ENCODE measurements at regions not wholly inside any gene's neighbourhood (a gene's known extent, or its start where the extent isn't known, plus 50 kb on each side); places are given as distances from the start of the nearest gene placed in this dataset.
"Not testable (repeated sequence)": the region's sequence is repeated elsewhere in the genome, so short reads cannot be mapped to it uniquely, and the experiment has no call there.

- no peak for FAIRE-seq
Observed at GRCh38 chr4:130668859-130669258, 1572.9 kb downstream of the C4orf33 start.

- no peak for FAIRE-seq
Observed at GRCh38 chr4:130675266-130675665, 1579.3 kb downstream of the C4orf33 start.

GRCh38 chr4:130689181-130689580 is 1593.2 kb downstream of the C4orf33 start:
- FAIRE-seq = no peak

- FAIRE-seq = no peak
Observed at GRCh38 chr4:130698251-130698650, 1602.3 kb downstream of the C4orf33 start.

GRCh38 chr4:130699004-130699403 is 1603.1 kb downstream of the C4orf33 start:
- no peak for FAIRE-seq

GRCh38 chr4:130703211-130703935 is 1607.4 kb downstream of the C4orf33 start:
- no peak for FAIRE-seq

GRCh38 chr4:130705023-130705422 is 1609.1 kb downstream of the C4orf33 start:
- no peak for FAIRE-seq

DNA sequence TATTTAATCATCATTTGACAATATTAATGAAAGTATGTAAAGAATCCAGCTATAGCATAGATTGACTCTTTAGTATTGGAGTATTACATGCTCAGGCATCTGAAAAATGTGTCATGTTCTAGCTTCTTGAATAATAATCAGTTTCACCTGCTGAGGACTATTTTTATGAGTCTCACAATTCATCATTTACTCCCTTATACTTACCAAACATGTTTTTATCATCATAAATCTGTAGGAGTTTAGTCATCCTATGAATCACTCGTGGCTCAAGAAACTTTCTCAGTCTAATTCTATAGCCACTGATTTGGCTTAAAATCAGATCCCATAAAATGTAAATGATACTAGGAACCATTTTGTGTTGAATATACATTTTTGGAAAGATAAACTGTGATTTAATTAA is 1616.1 kb downstream of the C4orf33 start:
- no peak for FAIRE-seq

DNA sequence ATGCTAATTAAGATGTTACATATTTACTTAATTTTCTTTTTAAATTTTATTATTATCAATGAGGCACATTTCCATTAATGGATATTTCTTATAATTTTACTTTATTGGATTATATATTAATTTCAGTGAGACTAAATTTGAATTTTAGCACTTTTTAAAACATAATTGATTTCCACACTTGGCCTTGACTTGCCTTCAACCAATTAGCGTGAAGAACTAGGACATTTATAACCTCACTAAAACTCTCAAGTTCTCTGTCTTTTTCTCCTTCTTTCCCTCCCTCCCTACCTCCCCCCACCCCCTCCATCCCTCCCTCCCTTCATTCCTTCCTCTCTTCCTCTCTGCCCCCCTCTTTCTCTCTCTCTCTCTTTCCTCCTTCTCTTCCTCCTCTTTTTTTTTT is 1618.1 kb downstream of the C4orf33 start:
- FAIRE-seq = no peak

DNA sequence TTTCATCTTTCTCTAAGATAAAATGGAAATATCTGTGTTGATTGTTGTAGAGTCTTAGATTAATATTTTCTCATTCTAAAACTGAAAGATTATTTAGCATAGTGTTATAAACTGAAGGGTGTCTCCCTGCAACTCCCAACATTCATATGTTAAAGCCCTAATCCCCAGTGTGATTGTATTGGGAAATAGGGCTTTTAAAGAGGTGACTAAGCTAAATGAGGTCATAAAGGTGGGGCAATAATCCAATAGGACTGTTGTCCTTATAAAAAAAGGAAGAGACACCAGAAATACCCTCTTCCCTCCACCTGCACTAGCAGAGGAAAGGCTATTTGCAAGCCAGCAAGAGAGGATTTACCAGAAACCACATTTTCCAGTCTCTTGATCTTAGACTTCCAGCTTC is 1626.4 kb downstream of the C4orf33 start:
- no peak for FAIRE-seq

DNA sequence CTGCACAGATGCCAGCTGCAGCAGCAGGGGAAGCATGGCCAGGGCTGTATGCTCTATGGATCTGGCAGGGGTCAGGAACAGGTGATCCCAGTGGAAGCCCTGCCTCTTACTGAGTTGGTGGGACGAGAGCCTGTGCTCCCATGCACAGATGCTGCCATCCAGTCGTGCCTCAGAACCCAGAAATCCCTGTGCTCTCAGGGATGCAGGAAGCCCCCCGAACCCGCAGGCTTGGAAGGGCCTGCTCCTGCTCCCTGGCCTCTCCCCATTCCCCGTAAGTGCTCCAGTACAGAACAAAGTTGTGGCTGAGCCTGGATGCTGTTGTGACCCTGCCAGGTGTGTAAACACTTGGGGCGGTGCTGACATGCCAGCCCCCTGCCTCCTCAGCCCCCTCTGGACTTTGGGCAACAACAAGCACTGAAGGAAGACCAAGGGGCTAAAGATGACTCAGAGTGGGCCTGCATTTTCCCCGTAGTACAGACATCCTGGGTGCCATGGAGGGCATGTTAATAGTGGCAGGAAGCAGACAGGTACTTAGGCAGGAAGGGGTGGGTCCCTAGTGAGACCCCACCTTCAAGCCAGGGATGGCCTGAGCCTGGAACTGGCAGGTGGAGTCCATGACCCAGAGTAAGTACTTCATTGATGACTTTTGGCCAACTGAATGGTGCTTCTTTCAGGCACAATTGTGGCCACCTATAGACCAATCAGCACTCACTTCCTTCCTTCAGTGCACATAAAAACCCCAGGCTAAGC is 1640.7 kb downstream of the C4orf33 start:
- no peak for FAIRE-seq

GRCh38 chr4:130738233-130738632 is 1642.3 kb downstream of the C4orf33 start:
- no peak for FAIRE-seq

GRCh38 chr4:130747842-130748241 is 1651.9 kb downstream of the C4orf33 start:
- FAIRE-seq = no peak

GRCh38 chr4:130753926-130754325 is 1658.0 kb downstream of the C4orf33 start:
- FAIRE-seq = no peak

DNA sequence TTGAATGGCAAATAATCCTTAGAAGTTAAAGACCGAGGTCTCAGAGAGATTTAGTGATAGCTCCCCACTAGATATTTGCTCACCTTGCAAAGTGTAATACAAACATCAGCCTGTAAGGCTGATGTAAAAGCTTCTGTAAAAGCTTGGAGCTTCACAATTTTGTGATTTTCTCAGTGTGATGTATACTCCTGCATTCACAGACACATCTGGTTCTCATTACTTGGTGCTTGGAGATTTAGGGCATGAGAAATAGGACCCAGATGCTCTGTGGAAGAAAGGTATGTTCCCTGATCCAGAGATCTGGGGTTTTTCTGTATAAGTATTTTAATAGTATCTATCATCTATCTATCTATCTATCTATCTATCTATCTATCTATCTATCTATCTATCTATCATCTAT is 1664.3 kb downstream of the C4orf33 start:
- FAIRE-seq = no peak

DNA sequence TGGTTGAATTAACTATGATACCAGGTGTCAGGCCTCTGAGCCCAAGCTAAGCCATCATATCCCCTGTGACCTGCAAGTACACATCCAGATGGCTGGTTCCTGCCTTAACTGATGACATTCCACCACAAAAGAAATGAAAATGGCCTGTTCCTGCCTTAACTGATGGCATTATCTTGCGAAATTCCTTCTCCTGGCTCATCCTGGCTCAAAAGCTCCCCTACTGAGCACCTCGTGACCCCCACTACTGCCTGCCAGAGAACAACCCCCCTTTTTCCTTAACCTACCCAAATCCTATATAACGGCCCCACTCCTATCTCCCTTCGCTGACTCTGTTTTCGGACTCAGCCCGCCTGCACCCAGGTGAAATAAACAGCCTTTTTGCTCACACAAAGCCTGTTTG is 1671.4 kb downstream of the C4orf33 start:
- not testable (repeated sequence) for FAIRE-seq

DNA sequence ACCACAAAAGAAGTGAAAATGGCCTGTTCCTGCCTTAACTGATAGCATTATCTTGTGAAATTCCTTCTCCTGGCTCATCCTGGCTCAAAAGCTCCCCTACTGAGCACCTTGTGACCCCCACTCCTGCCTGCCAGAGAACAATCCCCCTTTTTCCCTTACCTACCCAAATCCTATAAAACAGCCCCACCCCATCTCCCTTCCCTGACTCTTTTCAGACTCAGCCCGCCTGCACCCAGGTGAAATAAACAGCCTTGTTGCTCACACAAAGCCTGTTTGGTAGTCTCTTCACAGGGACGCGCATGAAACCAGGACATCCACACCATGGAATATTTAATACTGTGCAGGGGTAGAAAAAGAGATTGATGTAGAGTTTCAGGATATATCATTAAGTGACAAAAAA is 1677.0 kb downstream of the C4orf33 start:
- not testable (repeated sequence) for FAIRE-seq

DNA sequence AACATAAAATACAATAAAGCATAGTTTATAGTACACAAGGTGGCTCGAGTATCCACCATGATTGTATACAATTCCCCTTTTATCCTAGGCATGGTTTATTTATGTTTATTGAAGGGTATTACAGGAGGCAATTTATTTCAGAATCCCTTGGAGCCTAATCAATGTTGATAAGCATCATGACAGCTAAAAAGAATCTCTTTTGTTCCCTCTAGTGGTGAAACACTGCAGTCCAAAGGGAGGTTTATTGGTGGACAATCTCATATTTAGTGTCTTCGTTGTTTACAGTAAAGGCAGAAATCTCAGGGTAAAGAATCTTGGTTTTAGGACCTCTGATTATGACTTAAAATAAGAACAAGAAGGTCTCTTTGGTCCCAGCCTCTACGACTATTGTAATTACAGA is 1712.5 kb downstream of the C4orf33 start:
- no peak for FAIRE-seq

GRCh38 chr4:130812117-130812765 is 1716.3 kb downstream of the C4orf33 start:
- no peak for FAIRE-seq

GRCh38 chr4:130814896-130815295 is 1718.9 kb downstream of the C4orf33 start:
- no peak for FAIRE-seq

GRCh38 chr4:130820448-130820847 is 1724.5 kb downstream of the C4orf33 start:
- no peak for FAIRE-seq

GRCh38 chr4:130825284-130825683 is 1729.3 kb downstream of the C4orf33 start:
- FAIRE-seq = no peak

- no peak for FAIRE-seq
Observed at GRCh38 chr4:130850019-130850524, 1754.1 kb downstream of the C4orf33 start.

- FAIRE-seq = no peak
Observed at GRCh38 chr4:130851107-130851506, 1755.2 kb downstream of the C4orf33 start.
